PFSK-1 (cell line): ENCODE measurements at regions not wholly inside any gene's neighbourhood (a gene's known extent, or its start where the extent isn't known, plus 50 kb on each side); places are given as distances from the start of the nearest gene placed in this dataset.

ENCODE experiments used
- POLR2AphosphoS5 ChIP-seq: IDR thresholded peaks from 2 replicates; pipeline ENCODE4 v1.6.1; 2012; ENCODE audit warnings: low read depth, mild to moderate bottlenecking, control low read depth, low read length, moderate library complexity
- REST ChIP-seq, 2 experiments: IDR thresholded peaks; 2 replicates each; pipeline versions ENCODE4 v1.6.1 to v1.8.0; 2011 to 2012; ENCODE audit warnings: low read depth in 2 of 2, low read length in 2 of 2, control low read depth in 1 of 2, inconsistent platforms in 1 of 2, mild to moderate bottlenecking in 1 of 2, moderate library complexity in 1 of 2; ENCODE audit not compliant: insufficient read depth in 1 of 2
- SIN3A ChIP-seq: IDR thresholded peaks from 2 replicates; pipeline ENCODE4 v1.6.1; 2012; ENCODE audit warnings: mild to moderate bottlenecking, low read length, moderate library complexity, borderline replicate concordance; ENCODE audit not compliant: insufficient read depth
- TAF1 ChIP-seq: IDR thresholded peaks from 2 replicates; pipeline ENCODE4 v1.6.1; 2012; ENCODE audit warnings: low read length, control low read depth, borderline replicate concordance; ENCODE audit not compliant: insufficient read depth

- TF ChIP-seq POLR2AphosphoS5 (no peak), REST (IDR thresholded peaks at IDR 0.05; ENCODE audit: insufficient read depth in 1 of 2, low read depth in 2 of 2, low read length in 2 of 2) (no peak), SIN3A (no peak), TAF1 (no peak)
Observed at GRCh38 chr2:173754837-173755236, 210.3 kb downstream of the SP3 start.
